Vagina (tissue), 2 donors: ENCODE measurements at regions not wholly inside any gene's neighbourhood (a gene's known extent, or its start where the extent isn't known, plus 50 kb on each side); places are given as distances from the start of the nearest gene placed in this dataset.

ENCODE experiments used
- CTCF ChIP-seq, 3 experiments: fragments of 450-650 bp in 2 of 3; fragments of 200-600 bp in 1 of 3; sonication (generic) in 1 of 3; IDR thresholded peaks; one replicate each; pipeline ENCODE4 v1.5.1; 2017 to 2019; ENCODE audit warnings: antibody characterized with exemption in 3 of 3, mild to moderate bottlenecking in 2 of 3, moderate library complexity in 2 of 3
- POLR2A ChIP-seq, 2 donors: fragments of 450-650 bp; IDR thresholded peaks; one replicate each; pipeline ENCODE4 v1.6.1; 2017; ENCODE audit warnings: antibody characterized with exemption in 2 of 2, mild to moderate bottlenecking in 2 of 2, moderate library complexity in 2 of 2
- POLR2AphosphoS5 ChIP-seq, 2 donors: sonication (generic); formaldehyde crosslinking; IDR thresholded peaks; one replicate each; pipeline ENCODE4 v1.9.0; 2017; ENCODE audit warnings: antibody characterized with exemption in 2 of 2, mild to moderate bottlenecking in 2 of 2, low read depth in 1 of 2; ENCODE audit not compliant: insufficient read depth in 1 of 2

GRCh38 chr12:60834372-60834771 lies 1238.5 kb downstream of the SLC16A7 start:
- TF ChIP-seq CTCF (IDR thresholded peaks at IDR 0.05) (no peak), POLR2A (IDR thresholded peaks at IDR 0.05) (no peak), POLR2AphosphoS5 (IDR thresholded peaks at IDR 0.05; ENCODE audit: insufficient read depth in 1 of 2, low read depth in 1 of 2) (no peak)
